Right atrium auricular region (tissue), 2 donors: ENCODE measurements at regions not wholly inside any gene's neighbourhood (a gene's known extent, or its start where the extent isn't known, plus 50 kb on each side); places are given as distances from the start of the nearest gene placed in this dataset.

Experiments
- DNase-seq: peaks from one replicate; pipeline ENCODE4 v3.0.0-alpha.2; 2019; ENCODE audit warnings: low spot score
- H3K27ac ChIP-seq, 2 donors: fragments of 200-600 bp; sonication (generic); 1 replicate in 1 of 2; 2 replicates in 1 of 2; pipeline ENCODE4 v1.5.1; 2016 to 2019
- H3K27me3 ChIP-seq, 2 donors: fragments of 200-600 bp; sonication (generic); one replicate each; pipeline versions ENCODE4 v1.5.1 to v1.6.0; 2017 to 2019
- H3K36me3 ChIP-seq: fragments of 200-600 bp; sonication (generic); one replicate; pipeline ENCODE4 v1.5.1; 2016
- H3K4me1 ChIP-seq, 2 donors: fragments of 200-600 bp; sonication (generic); one replicate each; pipeline versions ENCODE4 v1.5.1 to v1.6.0; 2017 to 2019
- H3K4me3 ChIP-seq, 2 donors: fragments of 200-600 bp; sonication (generic); 1 replicate in 1 of 2; 2 replicates in 1 of 2; pipeline ENCODE4 v1.5.1; 2017 to 2019; ENCODE audit warnings: mild to moderate bottlenecking in 1 of 2, moderate library complexity in 1 of 2
- H3K9me3 ChIP-seq, 2 donors: fragments of 200-600 bp; sonication (generic); one replicate each; pipeline ENCODE4 v1.5.1; 2019
- CTCF ChIP-seq, 2 donors: fragments of 200-600 bp; sonication (generic); IDR thresholded peaks; one replicate each; pipeline ENCODE4 v1.5.1; 2019; ENCODE audit warnings: antibody characterized with exemption in 2 of 2

DNA sequence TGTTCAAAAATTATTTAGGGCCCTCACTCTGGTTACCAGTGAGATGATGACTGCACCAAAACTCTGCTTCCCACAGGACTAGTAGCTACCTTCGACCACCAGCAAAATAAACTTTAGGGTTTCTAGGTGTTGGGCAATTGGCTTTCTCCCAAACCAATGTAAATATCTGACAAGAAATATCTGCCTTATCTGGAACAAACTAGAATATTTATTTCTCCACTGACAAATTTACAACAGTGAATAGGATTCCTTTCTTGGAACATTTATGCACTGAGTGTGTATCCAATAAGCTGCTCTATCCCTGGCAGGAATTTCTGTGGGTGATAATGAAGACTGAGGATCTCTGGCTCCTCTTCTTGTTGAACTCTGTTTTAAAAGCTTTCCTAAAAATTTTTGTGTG, 148.6 kb downstream of the SLC6A15 start:
- no peaks in the 10 kb centered on the region for H3K9me3 ChIP-seq
- H3K27ac ChIP-seq, result no peak overlapping the region
- H3K27me3 ChIP-seq, result no peaks in the 10 kb centered on the region
- DNase-seq, result no peak
- no peak overlapping the region for H3K4me3 ChIP-seq
- H3K4me1 ChIP-seq, result no peaks in the 10 kb centered on the region
- no peak for TF ChIP-seq CTCF (IDR thresholded peaks at IDR 0.05)
- no peaks in the 10 kb centered on the region for H3K36me3 ChIP-seq

DNA sequence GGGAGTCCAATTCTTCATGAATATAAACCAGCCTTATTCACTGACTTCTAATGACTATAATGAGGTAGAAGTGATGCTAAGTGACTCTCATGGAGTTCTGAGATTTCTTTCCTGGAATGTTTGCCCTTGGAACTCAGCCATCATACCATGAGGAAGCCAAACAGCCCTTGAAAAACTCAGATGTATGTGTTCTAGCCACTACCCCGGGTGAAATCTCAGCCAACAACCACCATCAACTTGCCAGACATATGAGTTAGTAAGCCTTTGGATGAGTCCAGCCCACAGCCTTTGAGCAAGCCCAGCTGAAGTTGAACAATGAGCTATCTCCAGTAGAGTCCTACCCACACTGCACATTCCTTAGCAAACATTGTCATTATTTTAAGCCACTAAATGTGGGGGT, 149.5 kb downstream of the SLC6A15 start:
- H3K4me1 ChIP-seq, result no peaks in the 10 kb centered on the region
- TF ChIP-seq CTCF (IDR thresholded peaks at IDR 0.05), result no peak
- no peaks in the 10 kb centered on the region for H3K9me3 ChIP-seq
- no peak overlapping the region for H3K27ac ChIP-seq
- no peak for DNase-seq
- H3K27me3 ChIP-seq, result no peaks in the 10 kb centered on the region
- no peaks in the 10 kb centered on the region for H3K36me3 ChIP-seq
- H3K4me3 ChIP-seq, result no peak overlapping the region

DNA sequence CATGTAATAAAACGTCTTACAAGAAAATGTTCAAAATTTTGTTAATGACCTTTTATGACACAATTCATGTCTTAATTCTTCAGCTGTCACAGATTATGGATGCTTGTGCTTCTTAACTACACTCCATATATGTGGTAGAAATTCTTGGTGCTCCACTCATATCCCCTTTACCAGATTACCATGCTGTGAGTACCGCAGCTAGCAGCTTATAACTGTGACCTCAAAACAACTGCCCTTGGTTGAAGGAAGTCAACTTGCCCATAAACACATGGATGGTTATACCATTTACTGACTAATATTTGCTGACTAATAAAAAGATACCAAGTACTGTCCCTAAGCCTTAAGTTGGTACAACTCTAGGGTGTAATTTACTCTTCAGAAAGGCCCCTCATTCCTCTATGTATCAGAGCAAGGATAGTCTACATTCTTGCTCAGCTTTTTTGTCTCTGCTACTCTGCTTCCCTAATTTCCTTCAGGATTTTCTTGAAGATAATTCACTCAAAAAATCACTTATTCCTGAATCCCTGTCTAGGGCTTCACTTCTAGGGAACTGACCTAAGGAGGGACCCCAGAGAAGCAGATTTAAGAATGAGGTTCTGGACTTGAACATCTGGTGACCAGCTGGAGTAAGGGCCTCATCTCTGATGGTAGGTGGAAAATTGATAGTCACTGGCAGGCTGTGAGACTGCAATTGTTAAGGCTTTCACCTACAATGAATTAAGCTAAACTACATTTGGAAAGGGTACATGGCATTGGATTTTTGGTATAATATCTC, 152.3 kb downstream of the SLC6A15 start:
- no peaks in the 10 kb centered on the region for H3K36me3 ChIP-seq
- no peaks in the 10 kb centered on the region for H3K4me1 ChIP-seq
- H3K27me3 ChIP-seq, result no peaks in the 10 kb centered on the region
- H3K27ac ChIP-seq, result no peak overlapping the region
- TF ChIP-seq CTCF (IDR thresholded peaks at IDR 0.05), result no peak
- H3K4me3 ChIP-seq, result no peak overlapping the region
- DNase-seq, result no peak
- H3K9me3 ChIP-seq, result no peaks in the 10 kb centered on the region

GRCh38 chr12:84757978-84758377, 154.6 kb downstream of the SLC6A15 start:
- Histone ChIP-seq H3K4me1 (no peaks in the 10 kb centered on the region), H3K27me3 (no peaks in the 10 kb centered on the region), H3K9me3 (no peaks in the 10 kb centered on the region), H3K4me3 (no peak overlapping the region), H3K27ac (no peak overlapping the region), H3K36me3 (no peaks in the 10 kb centered on the region)
- TF ChIP-seq CTCF (IDR thresholded peaks at IDR 0.05), result no peak
- no peak for DNase-seq

- Histone ChIP-seq H3K36me3 (no peaks in the 10 kb centered on the region), H3K27me3 (no peaks in the 10 kb centered on the region), H3K27ac (no peak overlapping the region), H3K4me1 (no peaks in the 10 kb centered on the region), H3K4me3 (no peak overlapping the region), H3K9me3 (no peaks in the 10 kb centered on the region)
- no peak for TF ChIP-seq CTCF (IDR thresholded peaks at IDR 0.05)
- no peak for DNase-seq
These were observed 155.6 kb downstream of the SLC6A15 start for GRCh38 chr12:84756961-84757360.

DNA sequence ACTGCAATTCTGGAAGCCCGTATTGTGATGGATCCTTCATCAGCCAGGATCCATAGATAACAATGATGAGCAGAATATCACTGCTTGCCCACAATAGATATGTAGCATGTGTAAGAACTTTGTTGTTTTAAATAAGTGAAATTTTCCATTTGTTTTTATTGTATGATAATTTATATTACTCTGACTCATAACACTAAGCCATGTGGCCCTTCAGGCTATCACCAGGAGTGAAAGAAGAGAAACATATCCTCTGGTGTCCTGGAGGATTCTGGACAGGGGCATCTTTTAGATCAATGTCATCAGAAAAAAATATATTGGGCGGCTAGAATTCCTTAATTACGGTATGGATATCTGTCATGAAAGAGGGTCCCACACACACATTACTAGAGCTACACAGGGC, 167.5 kb downstream of the SLC6A15 start:
- no peak overlapping the region for H3K27ac ChIP-seq
- no peak for TF ChIP-seq CTCF (IDR thresholded peaks at IDR 0.05)
- DNase-seq, result no peak
- H3K27me3 ChIP-seq, result no peaks in the 10 kb centered on the region
- no peaks in the 10 kb centered on the region for H3K9me3 ChIP-seq
- no peak overlapping the region for H3K4me3 ChIP-seq
- no peaks in the 10 kb centered on the region for H3K4me1 ChIP-seq
- no peaks in the 10 kb centered on the region for H3K36me3 ChIP-seq
